PC-9 (cell line): ENCODE measurements at regions not wholly inside any gene's neighbourhood (a gene's known extent, or its start where the extent isn't known, plus 50 kb on each side); places are given as distances from the start of the nearest gene placed in this dataset.

Experiments
- BruUV-seq: library from RNA; stranded (reverse); fragments of 400-500 nt; replicated peaks from 2 replicates; lab custom pipeline; 2021; lab: Mats Ljungman, UMichigan
- CTCF ChIA-PET: fragments of 300-600 bp; sonication (Branson Sonifier 250); formaldehyde crosslinking; loops from one replicate; lab custom pipeline; 2022; ENCODE audit warnings: antibody characterized with exemption; lab: Charles Lee
- POLR2A ChIA-PET: fragments of 300-600 bp; sonication (Branson Sonifier 250); formaldehyde crosslinking; loops from one replicate; lab custom pipeline; 2022; ENCODE audit warnings: antibody characterized with exemption; ENCODE audit not compliant: unreplicated experiment; lab: Charles Lee
- DNase-seq, 2 experiments: peaks; one replicate each; pipeline versions ENCODE4 v3.0.0 to v3.0.0-alpha.2; 2015 to 2022; ENCODE audit warnings: mixed read lengths in 1 of 2
- H2AFZ ChIP-seq: fragments of 200-600 bp; sonication (generic); 2 replicates; pipeline ENCODE4 v1.8.1; 2017; ENCODE audit warnings: antibody characterized with exemption
- H3F3A ChIP-seq: fragments of 200-600 bp; sonication (generic); 2 replicates; pipeline ENCODE4 v1.8.1; 2017; ENCODE audit warnings: antibody characterized with exemption, mild to moderate bottlenecking, low read depth; ENCODE audit not compliant: insufficient read depth
- H3K27ac ChIP-seq: fragments of 200-600 bp; sonication (generic); 2 replicates; pipeline ENCODE4 v1.6.1; 2016; ENCODE audit warnings: mixed run types
- H3K27me3 ChIP-seq: fragments of 200-600 bp; sonication (generic); 2 replicates; pipeline ENCODE4 v1.6.1; 2016; ENCODE audit warnings: low read depth, mixed run types; ENCODE audit not compliant: insufficient read depth
- H3K36me3 ChIP-seq: fragments of 200-600 bp; sonication (generic); 2 replicates; pipeline ENCODE4 v1.6.1; 2016; ENCODE audit warnings: low read depth, mixed run types
- H3K4me1 ChIP-seq: fragments of 200-600 bp; sonication (generic); replicated peaks from 2 replicates; pipeline ENCODE4 v1.6.1; 2016; ENCODE audit warnings: mixed run types; ENCODE audit not compliant: insufficient read depth
- H3K4me2 ChIP-seq: fragments of 200-600 bp; sonication (generic); 2 replicates; pipeline ENCODE4 v1.6.1; 2017; ENCODE audit warnings: mixed run types
- H3K4me3 ChIP-seq: fragments of 200-600 bp; sonication (generic); 2 replicates; pipeline ENCODE4 v1.6.1; 2016; ENCODE audit warnings: mixed run types
- H3K79me2 ChIP-seq: fragments of 200-600 bp; sonication (generic); 2 replicates; pipeline ENCODE4 v1.6.1; 2017; ENCODE audit warnings: low read depth, mixed run types
- H3K9me2 ChIP-seq: fragments of 200-600 bp; sonication (generic); 2 replicates; pipeline ENCODE4 v1.8.1; 2017; ENCODE audit warnings: mild to moderate bottlenecking; ENCODE audit not compliant: insufficient read depth
- H3K9me3 ChIP-seq: fragments of 200-600 bp; sonication (generic); 2 replicates; pipeline ENCODE4 v1.8.1; 2016; ENCODE audit warnings: low read depth; ENCODE audit not compliant: insufficient read depth
- H4K20me1 ChIP-seq: fragments of 200-600 bp; sonication (generic); 2 replicates; pipeline ENCODE4 v1.8.1; 2017; ENCODE audit not compliant: insufficient read depth
- CTCF ChIP-seq: fragments of 200-600 bp; sonication (generic); conservative IDR thresholded peaks from 2 replicates; pipeline ENCODE4 v1.6.1; 2017; ENCODE audit warnings: mixed run types, antibody characterized with exemption, mild to moderate bottlenecking, moderate library complexity
- EZH2 ChIP-seq: fragments of 200-600 bp; sonication (generic); IDR thresholded peaks from 2 replicates; pipeline ENCODE4 v1.8.0; 2017; ENCODE audit warnings: antibody characterized with exemption, low read depth
- intact Hi-C: fragments of 100-400 bp; cut with micrococcal nuclease; formaldehyde crosslinking; loops from one replicate; pipeline ENCODE4 v1.10.0; 2022; ENCODE audit not compliant: unreplicated experiment

GRCh38 chrX:11040405-11040804, 70.7 kb upstream of the HCCS start:
- no peaks in the 10 kb centered on the region for H3K27me3 ChIP-seq
- H3K36me3 ChIP-seq: no peaks in the 10 kb centered on the region
- no peak overlapping the region for H3K4me2 ChIP-seq
- POLR2A ChIA-PET: no interaction called here
- H2AFZ ChIP-seq: no peak overlapping the region
- no peak overlapping the region for H3K27ac ChIP-seq
- CTCF ChIA-PET: no interaction called here
- H3K9me2 ChIP-seq: no peaks in the 10 kb centered on the region
- intact Hi-C loops: no loop called here
- H4K20me1 ChIP-seq: no peaks in the 10 kb centered on the region
- H3K4me3 ChIP-seq: no peak overlapping the region
- no peaks in the 10 kb centered on the region for H3K79me2 ChIP-seq
- H3K4me1 ChIP-seq: no peaks in the 10 kb centered on the region
- H3F3A ChIP-seq: no peaks in the 10 kb centered on the region
- DNase-seq: no peak
- TF ChIP-seq EZH2 (no peak), CTCF (no peak)
- no peaks in the 10 kb centered on the region for H3K9me3 ChIP-seq
- BruUV-seq: no TSS peak

GRCh38 chrX:11040996-11041395, 70.1 kb upstream of the HCCS start:
- Histone ChIP-seq H2AFZ (no peak overlapping the region), H3K27me3 (no peaks in the 10 kb centered on the region), H4K20me1 (no peaks in the 10 kb centered on the region), H3K4me3 (no peak overlapping the region), H3K79me2 (no peaks in the 10 kb centered on the region), H3K9me3 (no peaks in the 10 kb centered on the region), H3K9me2 (no peaks in the 10 kb centered on the region), H3F3A (no peaks in the 10 kb centered on the region), H3K4me2 (no peak overlapping the region), H3K27ac (no peak overlapping the region), H3K4me1 (no peaks in the 10 kb centered on the region), H3K36me3 (no peaks in the 10 kb centered on the region)
- no TSS peak for BruUV-seq
- DNase-seq: no peak
- intact Hi-C loops: no loop called here
- POLR2A ChIA-PET: no interaction called here
- TF ChIP-seq EZH2 (no peak), CTCF (no peak)
- CTCF ChIA-PET: no interaction called here

GRCh38 chrX:11050013-11050412, 61.1 kb upstream of the HCCS start:
- no peak overlapping the region for H2AFZ ChIP-seq
- CTCF ChIA-PET: no interaction called here
- DNase-seq: no peak
- no peaks in the 10 kb centered on the region for H3F3A ChIP-seq
- H3K4me2 ChIP-seq: no peak overlapping the region
- no peaks in the 10 kb centered on the region for H3K9me2 ChIP-seq
- H3K27ac ChIP-seq: no peak overlapping the region
- H3K9me3 ChIP-seq: no peaks in the 10 kb centered on the region
- TF ChIP-seq EZH2: no peak
- TF ChIP-seq CTCF: no peak
- no TSS peak for BruUV-seq
- H3K4me3 ChIP-seq: no peak overlapping the region
- no peaks in the 10 kb centered on the region for H3K27me3 ChIP-seq
- H4K20me1 ChIP-seq: no peaks in the 10 kb centered on the region
- POLR2A ChIA-PET: no interaction called here
- H3K79me2 ChIP-seq: no peaks in the 10 kb centered on the region
- intact Hi-C loops: no loop called here
- no peaks in the 10 kb centered on the region for H3K4me1 ChIP-seq
- H3K36me3 ChIP-seq: no peaks in the 10 kb centered on the region
